ENCODE measurements at regions not wholly inside any gene's neighbourhood (a gene's known extent, or its start where the extent isn't known, plus 50 kb on each side); places are given as distances from the start of the nearest gene placed in this dataset.
"Not testable (repeated sequence)": the region's sequence is repeated elsewhere in the genome, so short reads cannot be mapped to it uniquely, and the experiment has no call there.

DNA sequence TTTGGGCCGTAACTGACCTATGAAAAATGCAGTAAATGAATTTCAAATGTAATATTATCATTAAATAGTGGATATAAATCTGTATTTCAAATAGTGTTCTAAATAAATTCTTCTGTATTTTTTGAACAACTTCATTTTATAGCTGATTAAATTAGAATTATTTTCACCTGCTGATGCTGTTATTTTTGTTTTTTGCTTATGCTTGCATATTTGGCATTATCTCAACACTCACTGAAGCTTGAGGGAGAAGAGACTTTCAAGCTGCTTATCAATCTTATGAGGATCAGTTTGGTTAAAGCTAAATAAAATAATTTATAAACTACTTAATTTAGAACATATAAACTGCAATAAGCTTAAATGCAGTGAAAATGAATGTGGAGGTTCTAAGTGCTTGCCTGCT, 251.3 kb upstream of the PCDH9 start:
- TF ChIP-seq, protein P1, sequence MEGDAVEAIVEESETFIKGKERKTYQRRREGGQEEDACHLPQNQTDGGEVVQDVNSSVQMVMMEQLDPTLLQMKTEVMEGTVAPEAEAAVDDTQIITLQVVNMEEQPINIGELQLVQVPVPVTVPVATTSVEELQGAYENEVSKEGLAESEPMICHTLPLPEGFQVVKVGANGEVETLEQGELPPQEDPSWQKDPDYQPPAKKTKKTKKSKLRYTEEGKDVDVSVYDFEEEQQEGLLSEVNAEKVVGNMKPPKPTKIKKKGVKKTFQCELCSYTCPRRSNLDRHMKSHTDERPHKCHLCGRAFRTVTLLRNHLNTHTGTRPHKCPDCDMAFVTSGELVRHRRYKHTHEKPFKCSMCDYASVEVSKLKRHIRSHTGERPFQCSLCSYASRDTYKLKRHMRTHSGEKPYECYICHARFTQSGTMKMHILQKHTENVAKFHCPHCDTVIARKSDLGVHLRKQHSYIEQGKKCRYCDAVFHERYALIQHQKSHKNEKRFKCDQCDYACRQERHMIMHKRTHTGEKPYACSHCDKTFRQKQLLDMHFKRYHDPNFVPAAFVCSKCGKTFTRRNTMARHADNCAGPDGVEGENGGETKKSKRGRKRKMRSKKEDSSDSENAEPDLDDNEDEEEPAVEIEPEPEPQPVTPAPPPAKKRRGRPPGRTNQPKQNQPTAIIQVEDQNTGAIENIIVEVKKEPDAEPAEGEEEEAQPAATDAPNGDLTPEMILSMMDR (IDR thresholded peaks at IDR 0.05; ENCODE audit: borderline replicate concordance): no peak
- DNase-seq: no peak
- intact Hi-C loops (cut with micrococcal nuclease): no loop called here
- Histone ChIP-seq H3K4me1 (no peaks in the 10 kb centered on the region), H3K4me3 (no peak overlapping the region), H3K9me3 (replicated peaks) (no peaks in the 10 kb centered on the region), H3K27me3 (ENCODE audit: low read depth) (no peaks in the 10 kb centered on the region), H3K27ac (replicated peaks) (no peak overlapping the region), H3K36me3 (no peaks in the 10 kb centered on the region)

DNA sequence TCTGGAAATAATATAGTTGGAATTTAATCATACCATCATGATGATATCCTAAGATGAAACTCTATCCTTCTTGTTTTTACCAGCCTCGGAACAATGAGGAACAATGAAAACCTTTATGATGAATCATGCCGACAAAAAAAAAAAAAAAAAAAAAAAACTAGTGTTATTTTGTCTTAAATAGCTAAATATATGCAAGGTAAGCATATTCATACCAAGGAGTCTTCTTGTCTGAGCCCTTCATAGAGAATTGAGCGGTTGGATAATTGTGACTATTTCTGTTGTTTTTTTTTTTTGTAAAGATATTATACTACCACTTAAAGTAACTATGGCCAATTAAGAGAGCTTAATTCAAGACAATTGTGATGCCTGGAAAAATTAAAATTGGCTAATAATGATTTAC, 244.0 kb upstream of the PCDH9 start:
- H3K27ac ChIP-seq (replicated peaks): no peak overlapping the region
- peaks cover 29% of the 10 kb centered on the region for H3K9me3 ChIP-seq (replicated peaks)
- intact Hi-C loops (cut with micrococcal nuclease): no loop called here
- H3K27me3 ChIP-seq (ENCODE audit: low read depth): no peaks in the 10 kb centered on the region
- no peak overlapping the region for H3K4me3 ChIP-seq
- TF ChIP-seq, protein P1 (IDR thresholded peaks at IDR 0.05; ENCODE audit: borderline replicate concordance): no peak
- no peaks in the 10 kb centered on the region for H3K36me3 ChIP-seq
- H3K4me1 ChIP-seq: no peaks in the 10 kb centered on the region
- DNase-seq: no peak

DNA sequence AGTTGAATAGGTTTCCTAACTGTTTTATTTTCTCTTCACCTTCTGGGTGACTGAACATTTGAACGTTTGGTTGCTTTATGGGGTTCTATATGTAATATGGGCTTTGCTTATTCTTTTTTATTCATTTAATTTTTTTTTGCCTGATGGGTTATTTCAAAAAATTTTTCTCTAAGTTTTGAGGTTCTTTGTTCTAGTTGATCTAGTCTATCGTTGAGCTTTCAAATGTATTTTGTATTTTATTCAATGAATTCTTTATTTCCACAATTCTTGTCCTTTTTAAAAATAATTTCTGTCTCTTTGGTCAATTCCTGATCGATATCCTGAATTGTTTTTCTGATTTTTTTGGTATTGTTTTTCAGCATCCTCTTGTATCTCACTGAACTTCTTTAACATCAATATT, 239.5 kb upstream of the PCDH9 start:
- Histone ChIP-seq H3K4me3 (no peak overlapping the region), H3K4me1 (no peaks in the 10 kb centered on the region), H3K9me3 (replicated peaks) (peaks cover 43% of the 10 kb centered on the region), H3K27ac (replicated peaks) (no peak overlapping the region), H3K36me3 (no peaks in the 10 kb centered on the region), H3K27me3 (ENCODE audit: low read depth) (no peaks in the 10 kb centered on the region)
- intact Hi-C loops (cut with micrococcal nuclease): no loop called here
- no peak for DNase-seq
- TF ChIP-seq, protein P1 (IDR thresholded peaks at IDR 0.05; ENCODE audit: borderline replicate concordance): no peak

DNA sequence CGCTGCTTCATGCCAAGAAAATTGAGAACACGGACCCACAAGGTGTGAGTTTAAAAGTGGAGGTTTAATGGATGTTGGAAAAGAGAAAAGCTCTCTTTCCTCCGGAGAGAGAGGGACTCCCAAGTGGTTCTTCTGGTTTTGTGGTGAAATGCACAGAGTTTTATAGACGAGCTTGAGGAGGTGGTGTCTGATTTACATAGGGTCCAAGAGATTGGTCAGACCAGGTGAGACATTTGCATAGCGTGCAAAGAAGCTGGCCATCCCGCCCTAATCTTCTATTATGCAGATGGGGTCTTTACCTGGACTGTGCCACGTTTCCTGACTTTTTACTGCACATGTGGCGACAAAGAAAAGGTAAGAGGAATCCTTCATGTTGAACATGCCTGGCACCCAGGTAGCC, 236.4 kb upstream of the PCDH9 start:
- no peaks in the 10 kb centered on the region for H3K4me1 ChIP-seq
- no peak for DNase-seq
- intact Hi-C loops (cut with micrococcal nuclease): no loop called here
- no peak overlapping the region for H3K4me3 ChIP-seq
- H3K27me3 ChIP-seq (ENCODE audit: low read depth): no peaks in the 10 kb centered on the region
- no peaks in the 10 kb centered on the region for H3K36me3 ChIP-seq
- TF ChIP-seq, protein P1 (IDR thresholded peaks at IDR 0.05; ENCODE audit: borderline replicate concordance): no peak
- H3K27ac ChIP-seq (replicated peaks): no peak overlapping the region
- H3K9me3 ChIP-seq (replicated peaks): peaks cover 38% of the 10 kb centered on the region

DNA sequence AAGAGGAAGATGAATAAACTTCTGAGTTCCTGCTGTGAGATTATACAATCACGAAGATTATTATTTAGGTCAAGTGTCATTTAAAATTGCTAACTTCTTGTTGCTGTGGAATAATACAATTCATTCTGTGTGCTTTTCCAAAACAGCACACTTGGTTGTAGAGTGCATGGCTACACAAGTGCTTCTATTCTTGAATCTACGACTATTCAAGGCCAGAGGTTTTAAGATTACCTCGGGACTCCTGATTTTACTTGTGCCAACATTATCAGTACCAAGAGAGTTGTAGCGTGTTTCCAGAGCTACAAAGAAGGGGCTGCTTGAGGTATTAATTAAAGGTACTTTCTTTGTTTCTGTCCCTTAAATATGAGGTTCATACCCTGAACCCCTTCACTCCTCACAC, 234.0 kb upstream of the PCDH9 start:
- intact Hi-C loops (cut with micrococcal nuclease): no loop called here
- H3K4me1 ChIP-seq: no peaks in the 10 kb centered on the region
- TF ChIP-seq, protein P1 (IDR thresholded peaks at IDR 0.05; ENCODE audit: borderline replicate concordance): no peak
- H3K27me3 ChIP-seq (ENCODE audit: low read depth): no peaks in the 10 kb centered on the region
- no peak overlapping the region for H3K4me3 ChIP-seq
- no peak for DNase-seq
- H3K36me3 ChIP-seq: no peaks in the 10 kb centered on the region
- no peak overlapping the region for H3K27ac ChIP-seq (replicated peaks)
- H3K9me3 ChIP-seq (replicated peaks): peaks cover 14% of the 10 kb centered on the region

DNA sequence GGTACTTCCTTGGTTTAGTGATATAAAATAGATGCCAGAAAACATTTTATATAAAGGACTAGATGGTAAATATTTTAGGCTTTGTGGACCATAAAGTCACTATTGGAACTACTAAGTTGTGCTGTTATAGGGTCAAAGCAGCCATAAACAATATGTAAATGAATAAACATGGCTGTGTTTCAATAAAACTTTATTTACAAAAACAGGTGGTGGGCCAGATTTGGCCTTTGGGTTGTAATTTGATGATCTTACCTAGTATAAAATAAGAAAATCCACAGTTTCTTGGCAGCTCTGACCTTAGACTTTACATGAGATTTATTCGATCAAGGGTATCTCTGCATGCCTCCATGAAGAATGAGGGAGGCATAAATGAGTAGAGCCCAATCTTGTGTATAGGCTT, 232.0 kb upstream of the PCDH9 start:
- no peaks in the 10 kb centered on the region for H3K9me3 ChIP-seq (replicated peaks)
- H3K4me1 ChIP-seq: no peaks in the 10 kb centered on the region
- TF ChIP-seq, protein P1 (IDR thresholded peaks at IDR 0.05; ENCODE audit: borderline replicate concordance): no peak
- H3K4me3 ChIP-seq: no peak overlapping the region
- no peak for DNase-seq
- no peak overlapping the region for H3K27ac ChIP-seq (replicated peaks)
- H3K27me3 ChIP-seq (ENCODE audit: low read depth): no peaks in the 10 kb centered on the region
- H3K36me3 ChIP-seq: no peaks in the 10 kb centered on the region
- intact Hi-C loops (cut with micrococcal nuclease): no loop called here

DNA sequence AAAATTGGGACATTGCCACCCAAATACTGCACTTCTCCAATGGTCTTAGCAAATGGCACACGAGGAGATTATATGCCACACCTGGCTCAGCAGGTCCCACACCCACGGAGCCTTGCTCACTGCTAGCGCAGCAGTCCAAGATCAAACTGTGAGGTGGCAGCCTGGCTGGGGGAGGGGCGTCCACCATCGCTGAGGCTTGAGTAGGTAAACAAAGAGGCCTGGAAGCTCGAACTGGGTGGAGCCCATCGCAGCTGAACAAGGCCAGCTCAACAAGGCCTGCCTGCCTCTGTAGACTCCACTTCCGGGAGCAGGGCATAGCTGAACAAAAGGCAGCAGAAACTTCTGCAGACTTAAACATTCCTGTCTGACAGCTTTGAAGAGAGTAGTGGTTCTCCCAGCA, 222.4 kb upstream of the PCDH9 start:
- H3K4me3 ChIP-seq; intact Hi-C loops (cut with micrococcal nuclease); H3K36me3 ChIP-seq; H3K4me1 ChIP-seq; H3K27me3 ChIP-seq (ENCODE audit: low read depth); DNase-seq; H3K9me3 ChIP-seq (replicated peaks); H3K27ac ChIP-seq (replicated peaks): not testable (repeated sequence)
